TTC549 (cell line): ENCODE measurements at regions not wholly inside any gene's neighbourhood (a gene's known extent, or its start where the extent isn't known, plus 50 kb on each side); places are given as distances from the start of the nearest gene placed in this dataset.
A peak's percentile ranks its signal among the peaks of the same experiment; 100 is the strongest.

ENCODE experiments used
- FAIRE-seq: peaks from 2 replicates; lab custom pipeline; 2012; peaks lifted over from hg19 to GRCh38; lab: Jason Lieb, UNC

GRCh38 chr13:86737334-86737932 lies 933.7 kb upstream of the SLITRK5 start:
- FAIRE-seq, result no peak

GRCh38 chr13:86741762-86742285 lies 929.3 kb upstream of the SLITRK5 start:
- no peak for FAIRE-seq

- no peak for FAIRE-seq
These were observed 913.8 kb upstream of the SLITRK5 start for GRCh38 chr13:86757236-86757978.

- no peak for FAIRE-seq
These were observed 913.1 kb upstream of the SLITRK5 start for GRCh38 chr13:86758116-86758515.

GRCh38 chr13:86760620-86761019 lies 910.6 kb upstream of the SLITRK5 start:
- no peak for FAIRE-seq

- no peak for FAIRE-seq
These were observed 905.7 kb upstream of the SLITRK5 start for GRCh38 chr13:86765462-86765861.

GRCh38 chr13:86788616-86789015 lies 882.6 kb upstream of the SLITRK5 start:
- no peak for FAIRE-seq

- FAIRE-seq, result no peak
These were observed 879.0 kb upstream of the SLITRK5 start for GRCh38 chr13:86792153-86792651.

GRCh38 chr13:86795858-86796257 lies 875.3 kb upstream of the SLITRK5 start:
- FAIRE-seq, result no peak

- FAIRE-seq, result no peak
These were observed 860.8 kb upstream of the SLITRK5 start for GRCh38 chr13:86810361-86810760.

GRCh38 chr13:86813198-86813597 lies 858.0 kb upstream of the SLITRK5 start:
- no peak for FAIRE-seq

- FAIRE-seq, result no peak
These were observed 845.8 kb upstream of the SLITRK5 start for GRCh38 chr13:86825410-86825809.

- FAIRE-seq, result no peak
These were observed 844.9 kb upstream of the SLITRK5 start for GRCh38 chr13:86826232-86826631.

GRCh38 chr13:86830046-86830445 lies 841.1 kb upstream of the SLITRK5 start:
- FAIRE-seq, result no peak

GRCh38 chr13:86831084-86831483 lies 840.1 kb upstream of the SLITRK5 start:
- peak; percentile 9 for FAIRE-seq

GRCh38 chr13:86838411-86839120 lies 832.6 kb upstream of the SLITRK5 start:
- FAIRE-seq, result no peak

GRCh38 chr13:86839221-86839620 lies 832.0 kb upstream of the SLITRK5 start:
- FAIRE-seq, result no peak

- no peak for FAIRE-seq
These were observed 830.6 kb upstream of the SLITRK5 start for GRCh38 chr13:86840250-86841191.

- FAIRE-seq, result no peak
These were observed 829.9 kb upstream of the SLITRK5 start for GRCh38 chr13:86841264-86841663.

GRCh38 chr13:86846501-86846900 lies 824.7 kb upstream of the SLITRK5 start:
- no peak for FAIRE-seq

GRCh38 chr13:86848716-86849115 lies 822.5 kb upstream of the SLITRK5 start:
- no peak for FAIRE-seq

GRCh38 chr13:86856991-86857390 lies 814.2 kb upstream of the SLITRK5 start:
- no peak for FAIRE-seq
